ENCODE measurements at regions not wholly inside any gene's neighbourhood (a gene's known extent, or its start where the extent isn't known, plus 50 kb on each side); places are given as distances from the start of the nearest gene placed in this dataset.

DNA sequence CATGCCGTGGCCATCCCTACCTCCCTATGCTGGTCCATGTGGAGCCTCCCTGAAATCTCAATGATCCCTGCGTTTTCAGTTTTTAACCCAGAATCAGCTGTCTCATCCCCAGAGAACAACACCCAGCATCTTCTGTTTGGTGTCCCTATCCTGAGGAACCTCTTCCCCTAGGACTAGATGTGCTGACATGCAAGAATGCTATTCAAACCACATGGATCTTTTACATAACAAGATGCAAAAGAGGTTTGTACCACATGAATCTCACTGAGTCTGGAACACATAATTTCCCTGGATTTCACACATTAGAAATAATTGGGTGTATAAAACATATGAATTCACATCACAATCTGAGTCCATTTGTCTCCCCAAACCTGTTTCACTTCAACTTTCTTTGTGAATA lies 174.6 kb upstream of the NECTIN3 start:
- TF ChIP-seq, protein P1, sequence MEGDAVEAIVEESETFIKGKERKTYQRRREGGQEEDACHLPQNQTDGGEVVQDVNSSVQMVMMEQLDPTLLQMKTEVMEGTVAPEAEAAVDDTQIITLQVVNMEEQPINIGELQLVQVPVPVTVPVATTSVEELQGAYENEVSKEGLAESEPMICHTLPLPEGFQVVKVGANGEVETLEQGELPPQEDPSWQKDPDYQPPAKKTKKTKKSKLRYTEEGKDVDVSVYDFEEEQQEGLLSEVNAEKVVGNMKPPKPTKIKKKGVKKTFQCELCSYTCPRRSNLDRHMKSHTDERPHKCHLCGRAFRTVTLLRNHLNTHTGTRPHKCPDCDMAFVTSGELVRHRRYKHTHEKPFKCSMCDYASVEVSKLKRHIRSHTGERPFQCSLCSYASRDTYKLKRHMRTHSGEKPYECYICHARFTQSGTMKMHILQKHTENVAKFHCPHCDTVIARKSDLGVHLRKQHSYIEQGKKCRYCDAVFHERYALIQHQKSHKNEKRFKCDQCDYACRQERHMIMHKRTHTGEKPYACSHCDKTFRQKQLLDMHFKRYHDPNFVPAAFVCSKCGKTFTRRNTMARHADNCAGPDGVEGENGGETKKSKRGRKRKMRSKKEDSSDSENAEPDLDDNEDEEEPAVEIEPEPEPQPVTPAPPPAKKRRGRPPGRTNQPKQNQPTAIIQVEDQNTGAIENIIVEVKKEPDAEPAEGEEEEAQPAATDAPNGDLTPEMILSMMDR (conservative IDR thresholded peaks at IDR 0.05 in 1 of 2, IDR thresholded peaks at IDR 0.05 in 1 of 2; ENCODE audit: extremely low read depth in 1 of 2, insufficient read depth in 1 of 2, low read depth in 1 of 2, low read length in 2 of 2) = no peak
- TF ChIP-seq EZH2 (IDR thresholded peaks at IDR 0.05; ENCODE audit: borderline replicate concordance, low read length) = no peak

Data from mammary epithelial cell (primary cell).